NCI-H187 (cell line): ENCODE measurements at regions not wholly inside any gene's neighbourhood (a gene's known extent, or its start where the extent isn't known, plus 50 kb on each side); places are given as distances from the start of the nearest gene placed in this dataset.

Source experiments
- DNase-seq, 2 experiments: peaks; one replicate each; lab custom pipeline; 2025; lab: John Stamatoyannopoulos, UW

GRCh38 chr21:25024639-25025038 is 582.6 kb downstream of the MRPL39 start:
- no peak for DNase-seq

- DNase-seq: no peak
These were observed 601.9 kb downstream of the MRPL39 start for GRCh38 chr21:25005388-25005787.

- no peak for DNase-seq
These were observed 604.6 kb downstream of the MRPL39 start for GRCh38 chr21:25002676-25003075.

GRCh38 chr21:24995216-24995615 is 612.1 kb downstream of the MRPL39 start:
- DNase-seq: no peak

GRCh38 chr21:24994717-24995116 is 612.6 kb downstream of the MRPL39 start:
- DNase-seq: no peak

- DNase-seq: no peak
These were observed 617.8 kb downstream of the MRPL39 start for GRCh38 chr21:24989516-24989915.

GRCh38 chr21:24988941-24989340 is 618.3 kb downstream of the MRPL39 start:
- DNase-seq: no peak

- no peak for DNase-seq
These were observed 631.0 kb downstream of the MRPL39 start for GRCh38 chr21:24976238-24976637.

- no peak for DNase-seq
These were observed 638.2 kb downstream of the MRPL39 start for GRCh38 chr21:24969068-24969467.

- no peak for DNase-seq
These were observed 651.9 kb downstream of the MRPL39 start for GRCh38 chr21:24955275-24955961.

- no peak for DNase-seq
These were observed 659.1 kb downstream of the MRPL39 start for GRCh38 chr21:24948186-24948585.

- DNase-seq: no peak
These were observed 661.4 kb downstream of the MRPL39 start for GRCh38 chr21:24945910-24946309.

- DNase-seq: no peak
These were observed 665.7 kb downstream of the MRPL39 start for GRCh38 chr21:24941316-24942185.

- no peak for DNase-seq
These were observed 668.0 kb downstream of the MRPL39 start for GRCh38 chr21:24939291-24939690.

GRCh38 chr21:24938573-24938972 is 668.7 kb downstream of the MRPL39 start:
- no peak for DNase-seq

GRCh38 chr21:24935991-24936390 is 671.3 kb downstream of the MRPL39 start:
- DNase-seq: no peak

- DNase-seq: no peak
These were observed 696.7 kb downstream of the MRPL39 start for GRCh38 chr21:24910591-24910990.

GRCh38 chr21:24903994-24904635 is 703.2 kb downstream of the MRPL39 start:
- no peak for DNase-seq

GRCh38 chr21:24899138-24899537 is 708.1 kb downstream of the MRPL39 start:
- no peak for DNase-seq

GRCh38 chr21:24897883-24898282 is 709.4 kb downstream of the MRPL39 start:
- DNase-seq: no peak

- no peak for DNase-seq
These were observed 710.6 kb downstream of the MRPL39 start for GRCh38 chr21:24896735-24897124.

GRCh38 chr21:24895885-24896734 is 711.2 kb downstream of the MRPL39 start:
- no peak for DNase-seq
